ENCODE measurements at regions not wholly inside any gene's neighbourhood (a gene's known extent, or its start where the extent isn't known, plus 50 kb on each side); places are given as distances from the start of the nearest gene placed in this dataset.
"Not testable (repeated sequence)": the region's sequence is repeated elsewhere in the genome, so short reads cannot be mapped to it uniquely, and the experiment has no call there.

DNA sequence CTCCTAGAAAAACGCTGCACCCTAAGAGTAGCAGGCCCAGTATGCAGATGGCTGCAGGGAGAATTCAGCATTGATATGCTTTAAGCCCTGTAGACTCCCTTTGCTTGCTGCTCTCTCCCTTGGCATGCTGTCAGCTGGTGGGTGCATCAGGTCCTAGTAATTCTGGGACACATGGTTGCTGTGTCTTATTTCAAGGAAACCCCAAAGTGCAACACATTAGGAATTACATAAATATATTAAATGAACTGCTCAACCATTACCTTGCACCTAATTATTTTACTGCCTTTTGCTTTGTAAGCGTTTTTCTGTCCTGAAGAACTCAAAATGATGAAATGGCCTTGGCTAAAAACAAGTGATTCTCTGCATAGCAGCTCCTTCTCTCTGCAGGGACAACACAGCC is 516.3 kb downstream of the ZIC3 start:
- no peak overlapping the region for H3K4me2 ChIP-seq (ENCODE audit: low read depth, low read length, poor library complexity, severe bottlenecking)
- H3K4me1 ChIP-seq (ENCODE audit: insufficient read depth, low read length, poor library complexity, severe bottlenecking): no peaks in the 10 kb centered on the region
- H3F3A ChIP-seq (ENCODE audit: low read depth): no peaks in the 10 kb centered on the region
- H3K79me2 ChIP-seq (ENCODE audit: insufficient read depth, low read length): no peaks in the 10 kb centered on the region
- no peaks in the 10 kb centered on the region for H3K27me3 ChIP-seq (ENCODE audit: insufficient read depth, low read length, poor library complexity, severe bottlenecking)
- H4K20me1 ChIP-seq (ENCODE audit: insufficient read depth, low read length, poor library complexity, severe bottlenecking): no peaks in the 10 kb centered on the region
- H3K9me2 ChIP-seq (replicated peaks; ENCODE audit: low read depth, low read length): no peaks in the 10 kb centered on the region
- H2AFZ ChIP-seq (ENCODE audit: low read length): no peak overlapping the region
- H3K9me3 ChIP-seq (ENCODE audit: insufficient read depth, low read depth, low read length): no peaks in the 10 kb centered on the region
- no peaks in the 10 kb centered on the region for H3K36me3 ChIP-seq (ENCODE audit: insufficient read depth, low read length)
- H3K4me3 ChIP-seq (ENCODE audit: low read length, poor library complexity, severe bottlenecking): no peak overlapping the region
- H3K9ac ChIP-seq (ENCODE audit: low read depth, low read length, poor library complexity, severe bottlenecking): no peak overlapping the region
- no peak for TF ChIP-seq EZH2phosphoT487 (IDR thresholded peaks at IDR 0.05; ENCODE audit: borderline replicate concordance)
- TF ChIP-seq, protein P1, sequence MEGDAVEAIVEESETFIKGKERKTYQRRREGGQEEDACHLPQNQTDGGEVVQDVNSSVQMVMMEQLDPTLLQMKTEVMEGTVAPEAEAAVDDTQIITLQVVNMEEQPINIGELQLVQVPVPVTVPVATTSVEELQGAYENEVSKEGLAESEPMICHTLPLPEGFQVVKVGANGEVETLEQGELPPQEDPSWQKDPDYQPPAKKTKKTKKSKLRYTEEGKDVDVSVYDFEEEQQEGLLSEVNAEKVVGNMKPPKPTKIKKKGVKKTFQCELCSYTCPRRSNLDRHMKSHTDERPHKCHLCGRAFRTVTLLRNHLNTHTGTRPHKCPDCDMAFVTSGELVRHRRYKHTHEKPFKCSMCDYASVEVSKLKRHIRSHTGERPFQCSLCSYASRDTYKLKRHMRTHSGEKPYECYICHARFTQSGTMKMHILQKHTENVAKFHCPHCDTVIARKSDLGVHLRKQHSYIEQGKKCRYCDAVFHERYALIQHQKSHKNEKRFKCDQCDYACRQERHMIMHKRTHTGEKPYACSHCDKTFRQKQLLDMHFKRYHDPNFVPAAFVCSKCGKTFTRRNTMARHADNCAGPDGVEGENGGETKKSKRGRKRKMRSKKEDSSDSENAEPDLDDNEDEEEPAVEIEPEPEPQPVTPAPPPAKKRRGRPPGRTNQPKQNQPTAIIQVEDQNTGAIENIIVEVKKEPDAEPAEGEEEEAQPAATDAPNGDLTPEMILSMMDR (conservative IDR thresholded peaks at IDR 0.05; ENCODE audit: low read length): no peak

DNA sequence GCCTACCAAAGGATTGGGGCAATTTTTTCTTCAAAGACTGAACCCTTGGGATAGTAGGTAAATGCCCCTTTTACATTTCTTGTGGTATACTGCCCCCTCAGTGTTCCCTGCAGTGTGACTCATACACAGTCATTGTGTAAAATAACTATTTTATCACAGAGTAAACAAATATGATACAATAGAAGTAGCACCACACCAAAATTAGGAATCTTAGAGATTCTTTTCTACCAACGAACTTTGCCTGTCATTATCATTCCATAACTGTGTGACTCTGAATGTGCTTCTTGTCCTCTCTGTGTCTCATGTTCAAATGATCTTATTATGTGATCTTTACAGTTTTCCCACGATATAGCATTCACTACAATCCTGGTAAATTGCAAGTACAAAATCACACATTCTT is 517.0 kb downstream of the ZIC3 start:
- Histone ChIP-seq H3K4me2 (ENCODE audit: low read depth, low read length, poor library complexity, severe bottlenecking) (no peak overlapping the region), H3K9me3 (ENCODE audit: insufficient read depth, low read depth, low read length) (no peaks in the 10 kb centered on the region), H3K27me3 (ENCODE audit: insufficient read depth, low read length, poor library complexity, severe bottlenecking) (no peaks in the 10 kb centered on the region), H3F3A (ENCODE audit: low read depth) (no peaks in the 10 kb centered on the region), H2AFZ (ENCODE audit: low read length) (no peak overlapping the region), H3K4me1 (ENCODE audit: insufficient read depth, low read length, poor library complexity, severe bottlenecking) (no peaks in the 10 kb centered on the region), H3K9me2 (replicated peaks; ENCODE audit: low read depth, low read length) (no peaks in the 10 kb centered on the region), H3K4me3 (ENCODE audit: low read length, poor library complexity, severe bottlenecking) (no peak overlapping the region), H3K9ac (ENCODE audit: low read depth, low read length, poor library complexity, severe bottlenecking) (no peak overlapping the region), H3K79me2 (ENCODE audit: insufficient read depth, low read length) (no peaks in the 10 kb centered on the region), H4K20me1 (ENCODE audit: insufficient read depth, low read length, poor library complexity, severe bottlenecking) (no peaks in the 10 kb centered on the region), H3K36me3 (ENCODE audit: insufficient read depth, low read length) (no peaks in the 10 kb centered on the region)
- TF ChIP-seq, protein P1 (conservative IDR thresholded peaks at IDR 0.05; ENCODE audit: low read length): no peak
- no peak for TF ChIP-seq EZH2phosphoT487 (IDR thresholded peaks at IDR 0.05; ENCODE audit: borderline replicate concordance)

DNA sequence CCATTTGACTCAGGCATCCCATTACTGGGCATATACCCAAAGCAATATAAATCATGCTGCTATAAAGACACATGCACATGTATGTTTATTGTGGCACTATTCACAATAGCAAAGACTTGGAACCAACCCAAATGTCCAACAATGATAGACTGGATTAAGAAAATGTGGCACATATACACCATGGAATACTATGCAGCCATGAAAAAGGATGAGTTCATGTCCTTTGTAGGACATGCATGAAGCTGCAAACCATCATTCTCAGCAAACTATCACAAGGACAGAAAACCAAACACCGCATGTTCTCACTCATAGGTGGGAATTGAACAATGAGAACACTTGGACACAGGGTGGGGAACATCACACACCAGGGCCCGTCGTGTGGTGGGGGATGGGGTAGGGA is 545.0 kb downstream of the ZIC3 start:
- not testable (repeated sequence) for H3K4me1 ChIP-seq (ENCODE audit: insufficient read depth, low read length, poor library complexity, severe bottlenecking); H3K9me2 ChIP-seq (replicated peaks; ENCODE audit: low read depth, low read length); H3K27me3 ChIP-seq (ENCODE audit: insufficient read depth, low read length, poor library complexity, severe bottlenecking); H4K20me1 ChIP-seq (ENCODE audit: insufficient read depth, low read length, poor library complexity, severe bottlenecking); H2AFZ ChIP-seq (ENCODE audit: low read length); H3K4me2 ChIP-seq (ENCODE audit: low read depth, low read length, poor library complexity, severe bottlenecking); H3K36me3 ChIP-seq (ENCODE audit: insufficient read depth, low read length); H3K79me2 ChIP-seq (ENCODE audit: insufficient read depth, low read length); H3K4me3 ChIP-seq (ENCODE audit: low read length, poor library complexity, severe bottlenecking); H3K9ac ChIP-seq (ENCODE audit: low read depth, low read length, poor library complexity, severe bottlenecking); H3F3A ChIP-seq (ENCODE audit: low read depth); H3K9me3 ChIP-seq (ENCODE audit: insufficient read depth, low read depth, low read length)

GRCh38 chrX:138127314-138127713 is 561.4 kb downstream of the ZIC3 start:
- Histone ChIP-seq H3K36me3 (ENCODE audit: insufficient read depth, low read length) (no peaks in the 10 kb centered on the region), H2AFZ (ENCODE audit: low read length) (no peak overlapping the region), H3K27me3 (ENCODE audit: insufficient read depth, low read length, poor library complexity, severe bottlenecking) (no peaks in the 10 kb centered on the region), H3K4me3 (ENCODE audit: low read length, poor library complexity, severe bottlenecking) (no peak overlapping the region), H3K9ac (ENCODE audit: low read depth, low read length, poor library complexity, severe bottlenecking) (no peak overlapping the region), H3K4me1 (ENCODE audit: insufficient read depth, low read length, poor library complexity, severe bottlenecking) (no peaks in the 10 kb centered on the region), H3K9me2 (replicated peaks; ENCODE audit: low read depth, low read length) (no peaks in the 10 kb centered on the region), H3K4me2 (ENCODE audit: low read depth, low read length, poor library complexity, severe bottlenecking) (no peak overlapping the region), H3F3A (ENCODE audit: low read depth) (no peaks in the 10 kb centered on the region), H3K9me3 (ENCODE audit: insufficient read depth, low read depth, low read length) (no peaks in the 10 kb centered on the region), H3K79me2 (ENCODE audit: insufficient read depth, low read length) (no peaks in the 10 kb centered on the region), H4K20me1 (ENCODE audit: insufficient read depth, low read length, poor library complexity, severe bottlenecking) (no peaks in the 10 kb centered on the region)
- no peak for TF ChIP-seq EZH2phosphoT487 (IDR thresholded peaks at IDR 0.05; ENCODE audit: borderline replicate concordance)
- TF ChIP-seq, protein P1 (conservative IDR thresholded peaks at IDR 0.05; ENCODE audit: low read length): no peak
